ENCODE measurements at regions not wholly inside any gene's neighbourhood (a gene's known extent, or its start where the extent isn't known, plus 50 kb on each side); places are given as distances from the start of the nearest gene placed in this dataset.

DNA sequence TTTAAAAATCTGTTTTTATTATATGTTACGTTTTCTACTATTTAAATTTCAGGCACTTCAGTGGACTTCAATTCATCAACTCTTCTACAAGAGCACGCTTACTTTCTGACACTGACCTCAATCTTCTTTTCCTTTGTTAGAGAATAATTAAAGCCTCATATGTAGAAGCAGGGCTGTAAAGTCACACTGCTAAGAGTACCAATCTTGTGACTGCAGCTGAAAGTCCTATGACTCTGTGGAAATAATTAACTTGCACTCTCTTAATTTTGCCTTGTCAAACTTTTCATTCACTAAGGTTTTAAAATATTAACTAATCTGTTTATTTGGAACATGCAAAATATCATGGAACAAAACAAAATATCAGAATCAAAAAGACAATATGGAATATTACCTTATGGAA, 498.1 kb downstream of the PCDH10 start:
- TF ChIP-seq, protein P1, sequence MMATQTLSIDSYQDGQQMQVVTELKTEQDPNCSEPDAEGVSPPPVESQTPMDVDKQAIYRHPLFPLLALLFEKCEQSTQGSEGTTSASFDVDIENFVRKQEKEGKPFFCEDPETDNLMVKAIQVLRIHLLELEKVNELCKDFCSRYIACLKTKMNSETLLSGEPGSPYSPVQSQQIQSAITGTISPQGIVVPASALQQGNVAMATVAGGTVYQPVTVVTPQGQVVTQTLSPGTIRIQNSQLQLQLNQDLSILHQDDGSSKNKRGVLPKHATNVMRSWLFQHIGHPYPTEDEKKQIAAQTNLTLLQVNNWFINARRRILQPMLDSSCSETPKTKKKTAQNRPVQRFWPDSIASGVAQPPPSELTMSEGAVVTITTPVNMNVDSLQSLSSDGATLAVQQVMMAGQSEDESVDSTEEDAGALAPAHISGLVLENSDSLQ (IDR thresholded peaks at IDR 0.05) = no peak
- TF ChIP-seq FOXM1 (IDR thresholded peaks at IDR 0.05; ENCODE audit: borderline replicate concordance) = no peak
- no peak for TF ChIP-seq BHLHE40 (IDR thresholded peaks at IDR 0.05; ENCODE audit: borderline replicate concordance)
- TF ChIP-seq SP1 (IDR thresholded peaks at IDR 0.05) = no peak
- no peak for TF ChIP-seq ZNF384 (IDR thresholded peaks at IDR 0.05)
- no peak for TF ChIP-seq FOXA1 (IDR thresholded peaks at IDR 0.05)
- TF ChIP-seq SUZ12 (IDR thresholded peaks at IDR 0.05) = no peak
- TF ChIP-seq TARDBP (IDR thresholded peaks at IDR 0.05) = no peak

All from HEK293T (cell line).